ENCODE measurements at regions not wholly inside any gene's neighbourhood (a gene's known extent, or its start where the extent isn't known, plus 50 kb on each side); places are given as distances from the start of the nearest gene placed in this dataset.

- intact Hi-C loops (cut with micrococcal nuclease), result no loop called here
- no peak overlapping the region for H3K4me3 Mint-ChIP-seq
- no peaks in the 10 kb centered on the region for H3K36me3 Mint-ChIP-seq (ENCODE audit: low read depth)
Measured at GRCh38 chr4:20383283-20383682, 131.6 kb downstream of the SLIT2 start.

DNA sequence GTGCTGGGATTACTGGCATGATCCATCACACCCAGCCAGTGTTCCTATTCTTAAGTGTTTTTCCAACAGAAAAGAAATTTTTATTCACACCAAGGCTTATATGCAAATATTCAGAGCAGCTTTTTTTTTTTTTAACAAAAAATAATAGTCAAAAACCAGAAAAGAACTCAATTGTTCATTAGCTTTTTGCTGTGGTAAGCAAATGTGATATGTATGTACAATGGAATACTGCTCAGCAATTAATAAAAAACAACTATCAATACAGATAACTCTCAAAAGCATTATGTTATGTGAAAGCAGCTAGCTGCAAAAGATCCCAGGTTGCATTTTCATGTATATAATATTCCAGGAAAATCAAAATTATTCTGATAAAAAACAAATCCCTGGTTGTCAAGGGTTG lies 132.3 kb downstream of the SLIT2 start:
- intact Hi-C loops (cut with micrococcal nuclease), result no loop called here
- ATAC-seq (no peak), DNase-seq (no peak)
- H3K27ac Mint-ChIP-seq, result no peak overlapping the region
- ChIA-PET POLR2A (no interaction called here), CTCF (no interaction called here)
- TF ChIP-seq CTCF (IDR thresholded peaks at IDR 0.05), result no peak
- no peaks in the 10 kb centered on the region for H3K4me1 Mint-ChIP-seq (ENCODE audit: low read depth)
- H3K4me3 Mint-ChIP-seq, result no peak overlapping the region
- no peaks in the 10 kb centered on the region for H3K36me3 Mint-ChIP-seq (ENCODE audit: low read depth)
- no peaks in the 10 kb centered on the region for H3K27me3 Mint-ChIP-seq
- H3K9me3 Mint-ChIP-seq, result no peaks in the 10 kb centered on the region

More at GRCh38 chr4:20383283-20383682, 131.6 kb downstream of the SLIT2 start:
- ChIA-PET POLR2A (no interaction called here), CTCF (no interaction called here)
- H3K27ac Mint-ChIP-seq, result no peak overlapping the region
- H3K4me1 Mint-ChIP-seq (ENCODE audit: low read depth), result no peaks in the 10 kb centered on the region
- no peaks in the 10 kb centered on the region for H3K27me3 Mint-ChIP-seq
- DNase-seq (no peak), ATAC-seq (no peak)
- H3K9me3 Mint-ChIP-seq, result no peaks in the 10 kb centered on the region
- TF ChIP-seq CTCF (IDR thresholded peaks at IDR 0.05), result no peak

GRCh38 chr4:20384456-20384855 lies 132.8 kb downstream of the SLIT2 start:
- no peak for TF ChIP-seq CTCF (IDR thresholded peaks at IDR 0.05)
- H3K4me1 Mint-ChIP-seq (ENCODE audit: low read depth), result no peaks in the 10 kb centered on the region
- intact Hi-C loops (cut with micrococcal nuclease), result no loop called here
- H3K4me3 Mint-ChIP-seq, result no peak overlapping the region
- ATAC-seq (no peak), DNase-seq (no peak)
- POLR2A ChIA-PET, result no interaction called here
- H3K36me3 Mint-ChIP-seq (ENCODE audit: low read depth), result no peaks in the 10 kb centered on the region
- CTCF ChIA-PET, result no interaction called here
- H3K27ac Mint-ChIP-seq, result no peak overlapping the region
- H3K9me3 Mint-ChIP-seq, result no peaks in the 10 kb centered on the region
- H3K27me3 Mint-ChIP-seq, result no peaks in the 10 kb centered on the region

DNA sequence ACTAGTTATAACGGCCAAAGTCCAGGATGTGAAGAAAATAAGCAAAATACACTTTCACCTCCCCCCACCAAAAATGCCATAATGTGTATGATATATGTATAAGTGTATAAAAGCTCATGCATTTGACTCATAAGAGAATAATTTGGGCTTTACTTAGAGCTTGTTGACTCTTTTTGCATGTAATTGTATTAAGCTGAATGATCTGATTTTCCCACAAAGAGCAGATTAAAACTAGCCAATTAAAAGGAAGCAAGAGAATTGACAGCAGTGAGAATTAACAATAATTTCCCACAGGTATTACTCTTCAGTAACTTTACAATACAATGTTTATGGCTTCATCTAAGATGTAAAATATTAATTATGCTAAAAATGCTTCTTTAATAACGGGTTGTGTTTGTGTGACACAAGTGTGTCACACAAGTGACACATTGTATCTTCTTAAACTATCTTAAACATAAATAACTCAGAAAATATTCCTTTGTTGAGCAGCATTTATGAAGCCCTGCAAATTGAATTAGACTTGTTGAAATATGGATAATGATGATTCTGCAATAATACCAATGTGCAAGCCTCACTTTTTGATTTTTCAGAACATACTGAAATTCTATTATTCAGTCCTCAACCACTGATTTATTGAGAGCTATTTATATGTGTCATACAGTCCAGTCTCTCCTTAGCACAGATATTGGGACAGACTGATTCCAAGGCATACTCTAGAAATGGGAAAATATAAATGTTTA lies 134.5 kb downstream of the SLIT2 start:
- DNase-seq (no peak), ATAC-seq (no peak)
- no peak for TF ChIP-seq CTCF (IDR thresholded peaks at IDR 0.05)
- no peak overlapping the region for H3K4me3 Mint-ChIP-seq
- intact Hi-C loops (cut with micrococcal nuclease), result no loop called here
- no peaks in the 10 kb centered on the region for H3K36me3 Mint-ChIP-seq (ENCODE audit: low read depth)
- no peaks in the 10 kb centered on the region for H3K27me3 Mint-ChIP-seq
- POLR2A ChIA-PET, result no interaction called here
- H3K27ac Mint-ChIP-seq, result no peak overlapping the region
- H3K9me3 Mint-ChIP-seq, result no peaks in the 10 kb centered on the region
- CTCF ChIA-PET, result no interaction called here
- H3K4me1 Mint-ChIP-seq (ENCODE audit: low read depth), result no peaks in the 10 kb centered on the region

DNA sequence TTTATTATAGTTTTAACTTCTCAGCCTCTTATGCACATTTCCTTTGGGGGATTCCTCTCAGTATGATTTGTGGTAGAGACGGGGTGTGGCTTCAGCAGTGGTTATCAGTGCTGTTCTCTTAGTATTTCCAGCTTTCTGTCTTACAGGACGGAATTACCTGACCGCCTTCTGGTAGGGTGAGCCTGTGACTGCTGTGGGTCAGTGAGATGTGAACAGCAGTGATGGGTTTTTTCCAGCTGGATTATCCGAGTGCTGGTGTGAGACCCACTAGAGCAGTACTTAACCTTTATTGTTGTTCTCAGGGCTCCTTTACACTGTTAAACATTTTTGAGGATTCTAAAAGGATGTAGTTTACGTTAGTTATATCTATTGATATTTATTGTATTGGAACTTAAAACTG lies 135.2 kb downstream of the SLIT2 start:
- no peak overlapping the region for H3K27ac Mint-ChIP-seq
- H3K4me3 Mint-ChIP-seq, result no peak overlapping the region
- no peak for ATAC-seq
- H3K9me3 Mint-ChIP-seq, result no peaks in the 10 kb centered on the region
- H3K36me3 Mint-ChIP-seq (ENCODE audit: low read depth), result no peaks in the 10 kb centered on the region
- TF ChIP-seq CTCF (IDR thresholded peaks at IDR 0.05), result no peak
- ChIA-PET CTCF (no interaction called here), POLR2A (no interaction called here)
- DNase-seq, result no peak
- intact Hi-C loops (cut with micrococcal nuclease), result no loop called here
- no peaks in the 10 kb centered on the region for H3K4me1 Mint-ChIP-seq (ENCODE audit: low read depth)
- H3K27me3 Mint-ChIP-seq, result no peaks in the 10 kb centered on the region
